Kidney epithelial cell (primary cell): ENCODE measurements at regions not wholly inside any gene's neighbourhood (a gene's known extent, or its start where the extent isn't known, plus 50 kb on each side); places are given as distances from the start of the nearest gene placed in this dataset.

ENCODE experiments used
- DNase-seq: peaks from one replicate; pipeline ENCODE4 v3.0.0-alpha.2; 2010; ENCODE audit warnings: low read depth
- H3K27me3 ChIP-seq: 2 replicates; pipeline ENCODE4 v1.6.0; 2011; ENCODE audit warnings: low read length; ENCODE audit not compliant: control insufficient read depth, insufficient read depth
- H3K36me3 ChIP-seq: 2 replicates; pipeline ENCODE4 v1.5.1; 2011; ENCODE audit warnings: low read length; ENCODE audit not compliant: control insufficient read depth, insufficient read depth
- H3K4me3 ChIP-seq: 2 replicates; pipeline ENCODE4 v1.5.1; 2011; ENCODE audit warnings: low read depth, mild to moderate bottlenecking, control low read depth, low read length
- CTCF ChIP-seq: IDR thresholded peaks from 2 replicates; pipeline ENCODE4 v1.5.1; 2011; ENCODE audit warnings: mild to moderate bottlenecking, moderate library complexity, low read length, control low read depth, inconsistent platforms; ENCODE audit not compliant: insufficient read depth, poor library complexity, severe bottlenecking

- no peak for TF ChIP-seq CTCF
- Histone ChIP-seq H3K27me3 (peaks cover 3% of the 10 kb centered on the region), H3K36me3 (no peaks in the 10 kb centered on the region), H3K4me3 (no peak overlapping the region)
- no peak for DNase-seq
These were observed 143.6 kb upstream of the KCNG1 start for GRCh38 chr20:51166489-51166888.

- TF ChIP-seq CTCF, result no peak
- Histone ChIP-seq H3K36me3 (no peaks in the 10 kb centered on the region), H3K4me3 (no peak overlapping the region), H3K27me3 (peaks cover 8% of the 10 kb centered on the region)
- DNase-seq, result no peak
These were observed 142.2 kb upstream of the KCNG1 start for GRCh38 chr20:51165131-51165530.

- no peak for TF ChIP-seq CTCF
- no peak for DNase-seq
- Histone ChIP-seq H3K4me3 (no peak overlapping the region), H3K36me3 (no peaks in the 10 kb centered on the region), H3K27me3 (peaks cover 8% of the 10 kb centered on the region)
These were observed 141.8 kb upstream of the KCNG1 start for GRCh38 chr20:51164731-51165130.

GRCh38 chr20:51163996-51164600, 141.2 kb upstream of the KCNG1 start:
- H3K4me3 ChIP-seq, result no peak overlapping the region
- no peak for TF ChIP-seq CTCF
- H3K36me3 ChIP-seq, result no peaks in the 10 kb centered on the region
- no peak for DNase-seq
- H3K27me3 ChIP-seq, result peaks cover 8% of the 10 kb centered on the region

- H3K36me3 ChIP-seq, result no peaks in the 10 kb centered on the region
- H3K27me3 ChIP-seq, result peaks cover 8% of the 10 kb centered on the region
- no peak overlapping the region for H3K4me3 ChIP-seq
- no peak for DNase-seq
- TF ChIP-seq CTCF, result no peak
These were observed 139.1 kb upstream of the KCNG1 start for GRCh38 chr20:51162015-51162414.

- no peak overlapping the region for H3K4me3 ChIP-seq
- no peaks in the 10 kb centered on the region for H3K36me3 ChIP-seq
- no peak for TF ChIP-seq CTCF
- DNase-seq, result no peak
- H3K27me3 ChIP-seq, result peaks cover 8% of the 10 kb centered on the region
These were observed 137.9 kb upstream of the KCNG1 start for GRCh38 chr20:51160821-51161220.
